NCI-H1092 treated with DMSO at 0.1 percent for 48 hours (cell line): ENCODE measurements at regions not wholly inside any gene's neighbourhood (a gene's known extent, or its start where the extent isn't known, plus 50 kb on each side); places are given as distances from the start of the nearest gene placed in this dataset.
"Not testable (repeated sequence)": the region's sequence is repeated elsewhere in the genome, so short reads cannot be mapped to it uniquely, and the experiment has no call there.

Experiments used
- DNase-seq: peaks from one replicate; lab custom pipeline; 2025; lab: John Stamatoyannopoulos, UW

DNA sequence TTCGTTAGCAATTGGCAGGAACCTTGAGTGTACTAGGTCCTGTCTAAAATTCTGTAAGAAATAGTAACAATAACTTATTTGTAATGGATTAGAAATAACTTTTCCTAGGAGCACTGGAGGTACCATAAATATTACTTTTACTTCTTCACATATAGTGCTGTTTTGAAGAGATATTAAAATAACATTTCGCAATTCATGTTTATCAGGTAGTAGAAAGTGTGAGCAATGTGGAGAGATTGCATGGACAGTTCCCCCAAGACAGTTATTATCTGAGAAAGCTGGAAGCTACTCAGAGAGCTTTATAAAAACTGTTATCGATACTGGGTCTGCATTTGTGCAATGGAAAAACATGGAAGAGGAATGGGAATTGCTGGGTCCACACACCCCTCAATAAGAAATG lies 128.5 kb upstream of the KIF26B start:
- no peak for DNase-seq

GRCh38 chr1:245025525-245025924 lies 129.3 kb upstream of the KIF26B start:
- no peak for DNase-seq

GRCh38 chr1:245023222-245023621 lies 131.6 kb upstream of the KIF26B start:
- DNase-seq, result no peak

DNA sequence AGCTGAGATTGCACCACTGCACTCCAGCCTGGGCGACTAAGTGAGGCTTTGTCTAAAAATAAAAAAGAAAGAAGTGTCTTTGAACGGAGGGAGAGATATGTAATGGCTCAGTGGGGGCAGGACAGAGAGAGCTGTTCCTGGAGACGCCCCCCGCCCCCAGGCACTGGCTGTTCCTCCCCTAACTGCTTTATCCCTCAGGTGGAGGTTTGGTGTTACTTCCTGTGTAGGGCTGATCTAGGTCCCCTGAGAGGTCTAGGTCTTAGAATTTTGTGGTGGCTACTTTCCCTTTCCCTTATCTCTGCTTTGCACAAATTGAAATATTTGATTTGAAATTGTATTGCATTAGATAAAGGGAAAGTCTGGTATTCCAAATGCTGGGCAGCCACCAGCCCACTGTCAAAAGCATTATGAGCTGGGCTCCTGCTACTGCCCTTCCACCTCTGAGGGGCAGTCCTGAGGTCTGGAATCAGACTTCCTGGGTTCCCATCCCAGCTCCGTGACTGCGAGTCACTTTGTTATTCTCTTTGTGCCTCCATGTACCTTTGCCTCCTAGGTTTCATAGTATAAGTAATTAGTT lies 134.8 kb upstream of the KIF26B start:
- no peak for DNase-seq

DNA sequence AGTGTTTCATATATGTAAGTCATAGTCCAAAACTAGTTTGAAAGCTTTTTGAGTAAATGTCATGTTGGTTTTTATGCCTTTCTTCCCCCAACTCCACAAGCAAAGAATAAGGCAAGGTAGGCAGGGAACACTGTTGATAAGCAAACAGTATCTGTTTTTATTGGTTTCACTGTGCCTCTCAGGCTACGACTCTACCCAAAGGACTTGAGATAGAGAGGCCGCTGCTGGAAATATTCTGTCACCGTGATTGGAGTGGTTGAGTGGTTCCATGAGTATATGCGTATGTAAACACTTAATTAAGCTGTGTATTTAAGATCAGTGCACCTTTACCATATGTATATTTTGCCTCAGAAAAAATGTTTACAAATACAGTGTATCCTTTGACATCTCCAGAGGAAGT lies 138.1 kb upstream of the KIF26B start:
- peak; percentile 85 for DNase-seq

GRCh38 chr1:245015031-245015430 lies 139.8 kb upstream of the KIF26B start:
- DNase-seq, result no peak

DNA sequence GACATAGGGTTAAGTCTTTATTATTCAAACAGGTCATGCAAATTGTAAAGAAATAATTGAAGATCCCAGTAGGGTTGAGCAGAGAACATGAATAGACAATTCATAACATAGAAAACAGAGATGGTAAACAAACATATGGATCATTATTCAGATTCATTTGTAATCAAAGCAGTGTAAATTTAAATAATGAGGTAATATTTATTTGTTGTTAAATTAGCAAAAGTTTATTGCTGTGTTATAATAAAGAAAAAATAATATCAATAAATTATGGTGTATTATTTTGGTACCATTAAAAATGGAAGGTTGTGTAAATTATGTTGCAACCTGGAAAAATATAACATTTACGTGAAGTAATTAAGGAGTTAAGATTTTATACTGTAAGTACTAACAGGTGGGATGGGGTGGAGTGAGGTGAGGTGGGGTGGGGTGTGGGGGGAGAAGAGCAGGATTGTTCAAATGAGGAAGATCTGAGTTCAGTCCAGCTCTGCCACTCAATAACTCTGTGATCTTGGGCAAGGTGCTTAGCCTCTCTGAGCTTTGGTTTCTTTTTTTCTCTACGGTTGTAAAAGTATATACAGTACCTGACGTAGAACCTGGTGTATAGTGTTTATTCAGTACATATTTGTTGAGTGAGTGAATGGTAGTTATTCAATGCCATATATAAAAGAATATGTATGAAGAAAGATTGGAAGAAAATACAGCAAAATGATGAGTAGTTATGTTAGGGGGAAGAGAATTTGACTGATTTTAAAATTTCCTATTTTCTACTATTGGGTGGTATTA lies 140.3 kb upstream of the KIF26B start:
- DNase-seq, result no peak

DNA sequence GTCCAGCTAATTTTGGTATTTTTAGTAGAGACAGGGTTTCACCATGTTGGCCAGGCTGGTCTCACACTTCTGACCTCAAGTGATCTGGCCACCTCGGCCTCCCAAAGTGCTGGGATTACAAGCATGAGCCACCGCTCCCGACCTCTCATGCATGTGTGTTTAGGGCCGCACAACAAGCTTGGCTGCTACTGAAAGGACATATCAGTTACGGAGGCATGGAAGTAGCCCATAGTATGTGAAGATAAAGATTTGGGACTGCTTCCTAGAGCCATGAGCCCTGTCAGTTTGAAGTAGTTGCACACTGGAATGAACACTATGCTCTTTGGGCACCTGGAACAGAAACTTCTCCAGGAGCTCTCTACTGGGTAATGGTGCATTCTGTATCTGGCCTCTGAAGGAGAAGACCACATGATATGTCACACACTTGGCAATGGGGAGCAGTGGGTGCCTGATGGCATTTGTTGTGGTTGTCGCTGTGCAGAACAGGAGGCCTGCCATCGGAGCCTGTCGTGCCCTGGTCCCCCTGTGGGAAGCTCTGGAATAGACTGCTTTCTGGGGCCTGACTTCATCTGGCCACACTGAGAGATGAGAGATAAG lies 144.7 kb upstream of the KIF26B start:
- DNase-seq, result no peak

DNA sequence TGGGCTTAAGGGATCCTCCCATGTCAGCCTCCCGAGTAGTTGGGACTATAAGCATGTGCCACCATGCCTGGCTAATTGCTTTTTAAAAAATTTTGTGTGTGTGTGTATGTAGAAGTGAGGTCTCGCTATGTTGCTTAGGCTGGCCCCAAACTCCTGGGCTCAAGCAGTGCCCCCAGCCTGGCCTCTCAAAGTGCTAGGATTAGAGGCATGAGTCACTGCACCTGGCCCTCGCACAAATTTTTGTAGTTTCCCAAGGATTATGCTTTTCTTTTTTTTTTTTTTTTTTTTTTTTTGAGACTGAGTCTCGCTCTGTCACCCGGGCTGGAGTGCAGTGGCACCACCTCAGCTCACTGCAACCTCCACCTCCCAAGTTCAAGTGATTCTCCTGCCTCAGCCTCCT lies 144.4 kb upstream of the HNRNPU start:
- no peak for DNase-seq

DNA sequence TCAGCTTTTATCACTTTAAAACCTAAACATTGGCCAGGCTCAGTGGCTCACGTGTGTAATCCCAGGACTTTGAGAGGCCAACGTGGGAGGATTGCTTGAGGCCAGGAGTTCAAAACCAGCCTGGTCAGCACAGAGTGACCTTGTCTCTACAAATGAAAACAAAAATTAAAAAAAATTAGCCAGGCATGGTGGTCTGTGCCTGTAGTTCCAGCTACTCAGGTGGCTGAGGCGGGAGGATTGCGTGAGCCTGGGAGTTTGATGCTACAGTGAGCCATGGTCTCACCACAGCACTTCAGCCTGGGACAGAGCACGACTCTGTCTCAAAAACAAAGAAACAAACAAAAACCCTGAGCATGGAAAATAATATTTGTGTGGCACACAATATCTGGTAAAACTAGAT lies 143.5 kb upstream of the HNRNPU start:
- DNase-seq, result no peak

GRCh38 chr1:245003246-245003645 lies 138.9 kb upstream of the HNRNPU start:
- DNase-seq, result no peak

DNA sequence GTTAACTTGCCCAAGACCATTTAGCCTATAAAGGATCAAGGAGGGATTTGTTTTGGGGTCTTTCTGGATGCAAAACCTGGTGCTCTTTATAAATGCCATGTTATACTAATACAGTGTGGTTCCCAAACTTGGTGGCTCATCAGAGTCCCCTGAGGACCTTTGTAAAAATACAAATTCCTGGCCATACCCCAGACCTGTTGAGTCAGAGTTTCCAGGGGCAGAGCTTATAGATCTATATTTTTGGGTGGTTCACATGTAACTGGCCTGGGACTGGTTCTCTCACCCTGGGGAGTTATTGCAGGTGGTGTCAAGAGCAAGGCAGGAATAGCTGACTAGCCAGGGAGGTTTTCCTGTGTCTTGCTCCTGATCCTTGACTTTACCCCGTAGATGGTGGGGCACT lies 136.9 kb upstream of the HNRNPU start:
- DNase-seq, result no peak

- DNase-seq, result no peak
Measured at GRCh38 chr1:245000872-245001188, 136.5 kb upstream of the HNRNPU start.

- not testable (repeated sequence) for DNase-seq
Measured at GRCh38 chr1:244999644-245000043, 135.3 kb upstream of the HNRNPU start.

GRCh38 chr1:244998717-244999346 lies 134.5 kb upstream of the HNRNPU start:
- no peak for DNase-seq

- no peak for DNase-seq
Measured at GRCh38 chr1:244995602-244996400, 131.5 kb upstream of the HNRNPU start.

DNA sequence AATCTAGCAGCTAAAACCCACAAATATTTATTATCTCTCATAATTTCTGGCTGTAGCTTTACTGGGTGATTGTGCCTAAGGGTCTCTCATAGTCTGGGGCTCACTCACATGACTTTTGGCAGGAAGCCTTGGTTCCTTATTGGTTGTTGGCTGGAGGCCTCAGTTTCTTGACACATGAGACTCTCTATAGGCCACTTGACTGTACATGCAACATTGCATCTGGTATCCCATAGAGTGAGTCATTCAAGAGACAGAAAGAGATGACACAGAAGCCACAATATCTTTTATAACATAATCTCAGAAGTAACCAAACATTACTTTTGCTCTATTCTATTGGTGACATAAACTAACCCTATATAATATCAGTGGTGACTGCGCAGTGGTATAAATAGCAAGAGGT lies 128.5 kb upstream of the HNRNPU start:
- DNase-seq, result no peak

GRCh38 chr1:244989813-244990212 lies 125.5 kb upstream of the HNRNPU start:
- DNase-seq, result no peak

DNA sequence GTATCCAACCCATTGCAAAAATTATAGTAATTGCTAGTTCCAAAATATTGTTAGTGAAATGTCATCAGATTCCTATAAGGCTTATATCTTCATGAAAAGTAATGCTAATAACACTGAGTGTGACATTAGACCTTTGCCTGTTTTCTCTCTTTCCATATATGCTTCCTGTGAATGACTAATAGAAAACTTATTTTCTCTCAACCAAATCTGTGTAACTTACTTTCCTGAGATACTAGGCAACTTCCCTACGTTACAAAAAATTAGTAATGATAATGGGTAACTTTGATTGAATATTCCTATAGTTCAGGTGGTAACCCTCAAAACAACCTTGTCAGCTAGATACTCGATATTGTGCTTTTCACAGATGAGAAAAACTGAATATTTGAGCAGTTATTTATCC lies 124.2 kb upstream of the HNRNPU start:
- no peak for DNase-seq

DNA sequence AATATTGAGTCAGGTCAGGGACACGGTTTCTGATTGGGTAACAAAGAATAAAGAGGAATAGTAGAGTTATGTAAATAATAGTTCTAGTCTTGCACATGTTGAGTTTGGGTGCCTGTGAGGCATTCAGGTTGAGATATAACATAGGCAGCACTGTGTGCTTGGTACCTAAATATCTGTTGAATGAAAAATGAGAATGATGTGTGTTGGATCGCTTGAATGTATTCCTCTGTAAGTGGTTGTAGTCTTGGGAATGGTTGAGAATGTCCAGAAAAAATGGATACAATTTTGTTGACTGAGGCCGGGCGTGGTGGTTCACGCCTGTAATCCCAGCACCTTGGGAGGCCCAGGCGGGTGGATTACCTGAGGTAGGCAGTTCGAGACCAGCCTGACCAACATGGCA lies 116.3 kb upstream of the HNRNPU start:
- no peak for DNase-seq

- DNase-seq, result no peak
Measured at GRCh38 chr1:244974550-244974949, 110.2 kb upstream of the HNRNPU start.

DNA sequence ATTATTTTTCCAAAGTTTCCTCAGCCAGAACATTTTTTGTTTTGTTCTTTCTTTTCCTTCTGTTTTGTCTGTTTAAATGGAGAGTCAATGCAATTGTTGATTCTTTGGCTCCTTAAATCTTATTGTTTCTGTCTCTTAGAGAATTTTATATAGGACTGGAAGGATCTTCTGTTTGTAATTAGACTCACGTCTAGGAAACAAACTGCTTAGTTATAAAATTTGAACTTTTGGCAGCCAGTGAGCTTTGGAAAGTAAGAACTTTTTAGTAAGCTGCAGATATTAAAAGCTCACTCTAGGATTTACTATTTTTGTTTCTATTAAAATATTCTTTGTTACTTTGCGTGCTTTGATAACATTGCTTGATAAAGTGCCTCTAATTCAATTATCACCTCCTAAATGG lies 109.8 kb upstream of the HNRNPU start:
- DNase-seq, result no peak
